Sigmoid colon (tissue), 4 donors: ENCODE measurements at regions not wholly inside any gene's neighbourhood (a gene's known extent, or its start where the extent isn't known, plus 50 kb on each side); places are given as distances from the start of the nearest gene placed in this dataset.

Experiments used
- CTCF ChIP-seq, 4 experiments: fragments of 450-650 bp in 3 of 4; fragments of 200-600 bp in 1 of 4; IDR thresholded peaks; one replicate each; pipeline ENCODE4 v1.5.1; 2016 to 2019; ENCODE audit warnings: antibody characterized with exemption in 4 of 4, mild to moderate bottlenecking in 3 of 4, moderate library complexity in 2 of 4
- POLR2AphosphoS5 ChIP-seq, 4 donors: sonication (generic); formaldehyde crosslinking; IDR thresholded peaks; one replicate each; pipeline ENCODE4 v1.6.1; 2017; ENCODE audit warnings: antibody characterized with exemption in 4 of 4

GRCh38 chr3:176926034-176926433 is 271.2 kb downstream of the TBL1XR1 start:
- TF ChIP-seq CTCF (IDR thresholded peaks at IDR 0.05): no peak
- TF ChIP-seq POLR2AphosphoS5 (IDR thresholded peaks at IDR 0.05): no peak
